Mononuclear cell (primary cell): ENCODE measurements at regions not wholly inside any gene's neighbourhood (a gene's known extent, or its start where the extent isn't known, plus 50 kb on each side); places are given as distances from the start of the nearest gene placed in this dataset.

Experiments
- H3K27me3 ChIP-seq: 2 replicates; pipeline ENCODE4 v1.6.0; 2011; ENCODE audit warnings: low read length, control low read depth; ENCODE audit not compliant: insufficient read depth
- H3K4me1 ChIP-seq: 2 replicates; pipeline ENCODE4 v1.5.1; 2011; ENCODE audit warnings: mild to moderate bottlenecking, low read length, control low read depth; ENCODE audit not compliant: insufficient read depth
- H3K4me3 ChIP-seq: 2 replicates; pipeline ENCODE4 v1.5.1; 2011; ENCODE audit warnings: mild to moderate bottlenecking, low read length, moderate library complexity
- H3K9me3 ChIP-seq: 2 replicates; pipeline ENCODE4 v1.5.1; 2011; ENCODE audit warnings: low read depth, mild to moderate bottlenecking, control low read depth, low read length

- H3K4me3 ChIP-seq, result no peak overlapping the region
- H3K4me1 ChIP-seq, result no peaks in the 10 kb centered on the region
- no peaks in the 10 kb centered on the region for H3K9me3 ChIP-seq
- H3K27me3 ChIP-seq, result no peaks in the 10 kb centered on the region
Observed at GRCh38 chr1:29828526-29829447, 592.5 kb downstream of the PTPRU start.

GRCh38 chr1:29827801-29828525, 591.6 kb downstream of the PTPRU start:
- H3K4me1 ChIP-seq, result no peaks in the 10 kb centered on the region
- no peaks in the 10 kb centered on the region for H3K9me3 ChIP-seq
- peaks cover 3% of the 10 kb centered on the region for H3K27me3 ChIP-seq
- H3K4me3 ChIP-seq, result no peak overlapping the region

GRCh38 chr1:29827237-29827750, 591.0 kb downstream of the PTPRU start:
- Histone ChIP-seq H3K4me3 (no peak overlapping the region), H3K27me3 (peaks cover 3% of the 10 kb centered on the region), H3K4me1 (no peaks in the 10 kb centered on the region), H3K9me3 (no peaks in the 10 kb centered on the region)

- Histone ChIP-seq H3K27me3 (peaks cover 3% of the 10 kb centered on the region), H3K4me1 (no peaks in the 10 kb centered on the region), H3K4me3 (no peak overlapping the region), H3K9me3 (no peaks in the 10 kb centered on the region)
Observed at GRCh38 chr1:29826646-29827045, 590.3 kb downstream of the PTPRU start.

GRCh38 chr1:29825941-29826415, 589.7 kb downstream of the PTPRU start:
- Histone ChIP-seq H3K4me3 (no peak overlapping the region), H3K4me1 (no peaks in the 10 kb centered on the region), H3K9me3 (no peaks in the 10 kb centered on the region), H3K27me3 (peaks cover 3% of the 10 kb centered on the region)

GRCh38 chr1:29825274-29825940, 589.1 kb downstream of the PTPRU start:
- Histone ChIP-seq H3K9me3 (no peaks in the 10 kb centered on the region), H3K4me3 (no peak overlapping the region), H3K4me1 (no peaks in the 10 kb centered on the region), H3K27me3 (peaks cover 3% of the 10 kb centered on the region)

GRCh38 chr1:29824511-29825273, 588.4 kb downstream of the PTPRU start:
- no peaks in the 10 kb centered on the region for H3K4me1 ChIP-seq
- H3K4me3 ChIP-seq, result no peak overlapping the region
- no peaks in the 10 kb centered on the region for H3K9me3 ChIP-seq
- H3K27me3 ChIP-seq, result peaks cover 6% of the 10 kb centered on the region

- Histone ChIP-seq H3K4me3 (no peak overlapping the region), H3K9me3 (no peaks in the 10 kb centered on the region)
Observed at GRCh38 chr1:29824025-29824424, 587.7 kb downstream of the PTPRU start.

GRCh38 chr1:29823561-29823960, 587.2 kb downstream of the PTPRU start:
- Histone ChIP-seq H3K27me3 (peaks cover 6% of the 10 kb centered on the region), H3K4me1 (no peaks in the 10 kb centered on the region), H3K4me3 (no peak overlapping the region), H3K9me3 (no peaks in the 10 kb centered on the region)

More at GRCh38 chr1:29824025-29824424, 587.7 kb downstream of the PTPRU start:
- Histone ChIP-seq H3K4me1 (no peaks in the 10 kb centered on the region), H3K27me3 (peaks cover 6% of the 10 kb centered on the region)

GRCh38 chr1:29821605-29822004, 585.3 kb downstream of the PTPRU start:
- no peaks in the 10 kb centered on the region for H3K4me1 ChIP-seq
- H3K4me3 ChIP-seq, result no peak overlapping the region
- no peaks in the 10 kb centered on the region for H3K9me3 ChIP-seq
- H3K27me3 ChIP-seq, result peaks cover 6% of the 10 kb centered on the region

- Histone ChIP-seq H3K9me3 (no peaks in the 10 kb centered on the region), H3K4me3 (no peak overlapping the region), H3K27me3 (peaks cover 8% of the 10 kb centered on the region), H3K4me1 (no peaks in the 10 kb centered on the region)
Observed at GRCh38 chr1:29820401-29820800, 584.1 kb downstream of the PTPRU start.

- H3K27me3 ChIP-seq, result peaks cover 2% of the 10 kb centered on the region
- H3K9me3 ChIP-seq, result no peaks in the 10 kb centered on the region
- no peaks in the 10 kb centered on the region for H3K4me1 ChIP-seq
- no peak overlapping the region for H3K4me3 ChIP-seq
Observed at GRCh38 chr1:29812408-29813135, 576.2 kb downstream of the PTPRU start.

GRCh38 chr1:29811727-29812407, 575.5 kb downstream of the PTPRU start:
- H3K4me3 ChIP-seq, result no peak overlapping the region

More at GRCh38 chr1:29811727-29812407, 575.5 kb downstream of the PTPRU start:
- Histone ChIP-seq H3K9me3 (no peaks in the 10 kb centered on the region), H3K4me1 (no peaks in the 10 kb centered on the region), H3K27me3 (peaks cover 2% of the 10 kb centered on the region)
